CD8-positive, alpha-beta memory T cell (primary cell): ENCODE measurements at regions not wholly inside any gene's neighbourhood (a gene's known extent, or its start where the extent isn't known, plus 50 kb on each side); places are given as distances from the start of the nearest gene placed in this dataset.

ENCODE experiments used
- CTCF ChIA-PET: fragments of 350-600 bp; sonication (Branson Sonifier 250); formaldehyde crosslinking; loops from one replicate; lab custom pipeline; 2021; ENCODE audit warnings: antibody characterized with exemption; lab: Charles Lee
- POLR2A ChIA-PET: fragments of 350-600 bp; sonication (Branson Sonifier 250); formaldehyde crosslinking; loops from one replicate; lab custom pipeline; 2021; ENCODE audit warnings: antibody characterized with exemption; lab: Charles Lee
- DNase-seq, 5 donors: peaks; one replicate each; pipeline versions ENCODE4 v3.0.0 to v3.0.0-alpha.2; 2020 to 2022; ENCODE audit warnings: mixed read lengths in 1 of 5
- H3K27ac ChIP-seq: one replicate; pipeline ENCODE4 v1.7.0; 2013; ENCODE audit warnings: low read depth, mild to moderate bottlenecking, low read length, moderate library complexity
- H3K27me3 ChIP-seq: 2 replicates; pipeline ENCODE4 v1.7.0; 2013; ENCODE audit warnings: low read length, mild to moderate bottlenecking; ENCODE audit not compliant: insufficient read depth, poor library complexity, severe bottlenecking
- H3K36me3 ChIP-seq: 2 replicates; pipeline ENCODE4 v1.7.0; 2013; ENCODE audit warnings: mild to moderate bottlenecking, low read length, moderate library complexity; ENCODE audit not compliant: insufficient read depth
- H3K4me1 ChIP-seq: 2 replicates; pipeline ENCODE4 v1.7.0; 2013; ENCODE audit warnings: mild to moderate bottlenecking, low read length, moderate library complexity; ENCODE audit not compliant: insufficient read depth
- H3K4me3 ChIP-seq: 2 replicates; pipeline ENCODE4 v1.7.0; 2013; ENCODE audit warnings: mild to moderate bottlenecking, low read length
- H3K9me3 ChIP-seq: 2 replicates; pipeline ENCODE4 v1.7.0; 2013; ENCODE audit warnings: mild to moderate bottlenecking, low read length
- H3K27ac Mint-ChIP-seq, 8 donors: one replicate each; pipeline ENCODE4 v1.8.0; 2020 to 2021; ENCODE audit warnings: mixed read lengths in 8 of 8, mild to moderate bottlenecking in 6 of 8, inconsistent platforms in 3 of 8, moderate library complexity in 3 of 8
- H3K27me3 Mint-ChIP-seq, 2 donors: one replicate each; pipeline ENCODE4 v1.8.0; 2020 to 2021; ENCODE audit warnings: mixed read lengths in 2 of 2, mild to moderate bottlenecking in 1 of 2, moderate library complexity in 1 of 2
- H3K36me3 Mint-ChIP-seq, 3 donors: one replicate each; pipeline ENCODE4 v1.8.0; 2020 to 2021; ENCODE audit warnings: mixed read lengths in 3 of 3, inconsistent platforms in 1 of 3, mild to moderate bottlenecking in 1 of 3
- H3K4me1 Mint-ChIP-seq, 3 donors: one replicate each; pipeline ENCODE4 v1.8.0; 2020 to 2021; ENCODE audit warnings: mixed read lengths in 3 of 3, inconsistent platforms in 1 of 3, mild to moderate bottlenecking in 1 of 3
- H3K4me3 Mint-ChIP-seq, 7 donors: one replicate each; pipeline ENCODE4 v1.8.0; 2020 to 2021; ENCODE audit warnings: mixed read lengths in 7 of 7, mild to moderate bottlenecking in 6 of 7, moderate library complexity in 4 of 7, inconsistent platforms in 2 of 7
- H3K9me3 Mint-ChIP-seq, 5 donors: one replicate each; pipeline ENCODE4 v1.8.0; 2020 to 2022; ENCODE audit warnings: mixed read lengths in 5 of 5, mild to moderate bottlenecking in 3 of 5, moderate library complexity in 2 of 5, inconsistent platforms in 1 of 5

DNA sequence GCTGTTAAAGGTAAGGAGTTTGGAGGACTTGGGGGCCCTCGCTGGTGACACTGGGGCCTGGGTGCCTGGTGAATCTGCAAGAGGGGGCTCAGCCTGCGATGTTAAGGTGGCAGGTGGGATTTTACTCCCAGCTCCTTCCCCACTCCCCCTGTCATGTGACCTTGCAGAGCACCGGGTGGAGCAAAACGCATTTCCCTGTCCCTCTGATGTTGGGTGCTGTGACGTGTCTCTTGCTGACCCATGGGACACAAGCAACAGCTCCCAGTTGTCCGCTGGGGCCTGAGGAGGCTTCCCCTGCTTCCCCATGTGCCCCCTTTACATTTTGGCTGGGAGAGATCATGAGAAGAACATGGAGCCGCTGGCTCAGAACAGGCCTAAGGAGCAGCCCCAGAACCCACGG lies 319.0 kb downstream of the MATN1 start:
- H3K9me3 Mint-ChIP-seq: no peaks in the 10 kb centered on the region
- Histone ChIP-seq H3K9me3 (no peaks in the 10 kb centered on the region), H3K4me1 (no peaks in the 10 kb centered on the region), H3K27me3 (no peaks in the 10 kb centered on the region), H3K27ac (no peak overlapping the region), H3K36me3 (no peaks in the 10 kb centered on the region), H3K4me3 (no peak overlapping the region)
- no peak overlapping the region for H3K4me3 Mint-ChIP-seq
- CTCF ChIA-PET: no interaction called here
- peaks cover 5 to 39% of the 10 kb centered on the region in 2 donors for H3K27me3 Mint-ChIP-seq
- H3K36me3 Mint-ChIP-seq: no peaks in the 10 kb centered on the region
- no peak overlapping the region for H3K27ac Mint-ChIP-seq
- no peak for DNase-seq
- H3K4me1 Mint-ChIP-seq: no peaks in the 10 kb centered on the region
- POLR2A ChIA-PET: no interaction called here

DNA sequence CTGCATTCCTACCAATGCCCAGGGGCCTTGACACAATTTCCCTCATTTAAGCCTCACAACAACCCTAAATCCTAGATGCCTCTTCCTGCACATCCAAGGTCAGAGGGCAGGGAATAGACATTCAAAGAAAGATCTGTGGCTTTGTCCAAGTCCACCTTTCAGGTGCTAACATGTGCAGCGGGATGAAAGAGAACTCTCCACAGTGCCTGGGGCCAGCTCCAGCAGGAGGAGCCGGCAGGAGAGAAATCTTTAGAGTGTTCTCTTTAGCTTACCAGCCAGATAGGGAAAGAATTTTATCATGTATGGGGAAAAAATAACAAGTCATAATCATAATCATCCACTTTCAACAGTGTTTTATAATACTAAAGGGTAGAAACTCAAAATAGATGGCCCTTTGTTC lies 319.7 kb downstream of the MATN1 start:
- CTCF ChIA-PET: no interaction called here

DNA sequence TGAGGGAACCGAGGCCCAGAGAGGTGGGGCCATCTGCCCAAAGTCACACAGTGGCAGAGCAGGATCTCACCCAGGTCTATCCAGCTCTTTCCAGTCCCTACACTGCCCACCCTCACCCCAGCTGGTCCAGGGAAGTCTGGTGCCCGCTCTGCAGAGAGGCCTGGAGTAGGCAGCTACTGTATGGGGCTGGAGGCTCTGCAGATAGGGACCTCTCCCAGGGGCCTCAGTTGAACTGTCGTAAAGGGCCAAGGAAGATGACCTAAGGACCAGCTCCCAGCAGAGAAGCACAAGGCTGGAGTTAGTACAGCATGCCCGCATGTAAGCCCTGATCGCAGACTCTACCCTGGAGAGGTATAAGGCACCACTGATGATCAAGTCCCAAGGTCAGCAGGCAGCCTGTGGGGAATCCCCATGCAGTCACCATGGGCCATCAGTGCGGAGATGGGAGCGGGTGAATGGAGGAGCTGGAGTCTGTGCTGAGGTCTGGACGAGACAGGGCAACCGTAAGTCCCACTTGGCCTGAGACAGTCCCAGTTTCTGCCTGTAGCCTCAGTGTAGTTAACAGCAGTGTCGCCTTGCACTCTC lies 320.2 kb downstream of the MATN1 start:
- Mint-ChIP-seq H3K4me3 (no peak overlapping the region), H3K27me3 (peaks cover 2 to 34% of the 10 kb centered on the region in 2 donors), H3K36me3 (no peaks in the 10 kb centered on the region), H3K4me1 (no peaks in the 10 kb centered on the region), H3K9me3 (no peaks in the 10 kb centered on the region), H3K27ac (no peak overlapping the region)
- Histone ChIP-seq H3K27me3 (no peaks in the 10 kb centered on the region), H3K4me1 (no peaks in the 10 kb centered on the region), H3K27ac (no peak overlapping the region), H3K9me3 (no peaks in the 10 kb centered on the region), H3K4me3 (no peak overlapping the region), H3K36me3 (no peaks in the 10 kb centered on the region)
- DNase-seq: no peak
- ChIA-PET POLR2A (no interaction called here), CTCF (no interaction called here)

More for the DNA sequence above, 319.7 kb downstream of the MATN1 start:
- no peaks in the 10 kb centered on the region for H3K36me3 ChIP-seq
- Mint-ChIP-seq H3K4me3 (no peak overlapping the region), H3K27me3 (peaks cover 2 to 36% of the 10 kb centered on the region in 2 donors), H3K4me1 (no peaks in the 10 kb centered on the region), H3K27ac (no peak overlapping the region), H3K36me3 (no peaks in the 10 kb centered on the region), H3K9me3 (no peaks in the 10 kb centered on the region)
- H3K27ac ChIP-seq: no peak overlapping the region
- DNase-seq: no peak
- H3K4me1 ChIP-seq: no peaks in the 10 kb centered on the region
- POLR2A ChIA-PET: no interaction called here
- H3K4me3 ChIP-seq: no peak overlapping the region
- no peaks in the 10 kb centered on the region for H3K9me3 ChIP-seq
- no peaks in the 10 kb centered on the region for H3K27me3 ChIP-seq

DNA sequence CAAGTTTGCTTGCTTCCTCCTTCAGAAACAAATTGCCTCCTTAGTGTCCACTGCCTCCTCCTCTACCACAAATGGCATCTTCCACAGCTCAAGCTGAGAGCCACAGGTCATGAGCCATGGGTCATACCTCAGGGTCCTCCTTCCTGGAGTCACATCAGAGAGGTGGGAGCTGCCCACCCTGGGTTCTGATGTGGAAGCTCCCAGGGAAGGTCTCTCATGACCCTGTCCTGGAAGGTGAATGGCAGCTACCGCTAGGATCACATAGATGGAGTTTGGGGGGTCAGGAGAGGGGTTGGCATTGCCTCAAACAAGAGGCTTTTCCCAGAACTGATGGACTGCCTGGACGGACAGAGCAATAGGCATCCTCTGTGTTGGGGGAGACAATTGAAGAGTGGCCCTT lies 321.4 kb downstream of the MATN1 start:
- H3K4me3 ChIP-seq: no peak overlapping the region
- POLR2A ChIA-PET: no interaction called here

DNA sequence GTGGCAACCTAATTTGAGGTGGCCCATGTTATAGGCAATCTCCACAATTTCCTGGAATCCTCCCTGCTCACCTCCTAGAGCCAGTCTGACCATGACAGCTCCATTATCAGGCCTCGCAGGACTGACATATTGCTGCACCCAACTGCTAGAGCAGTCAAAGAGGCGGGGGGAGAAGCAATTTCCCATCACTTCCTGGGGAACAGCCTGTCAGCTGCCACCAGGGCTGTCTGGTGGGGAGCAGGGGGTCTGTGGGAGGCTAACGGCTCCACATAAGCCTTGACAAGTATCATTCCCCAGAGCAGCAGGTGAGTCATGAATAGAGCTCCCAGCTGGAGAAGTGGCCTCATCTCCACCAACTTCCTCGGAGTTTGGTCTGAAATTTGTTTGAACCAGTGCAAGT lies 322.9 kb downstream of the MATN1 start:
- CTCF ChIA-PET: no interaction called here

More for the DNA sequence above, 321.4 kb downstream of the MATN1 start:
- CTCF ChIA-PET: no interaction called here
- H3K9me3 Mint-ChIP-seq: no peaks in the 10 kb centered on the region
- H3K4me3 Mint-ChIP-seq: no peak overlapping the region
- H3K27ac Mint-ChIP-seq: no peak overlapping the region
- H3K27me3 Mint-ChIP-seq: peaks cover 2 to 29% of the 10 kb centered on the region in 2 donors
- Histone ChIP-seq H3K27me3 (no peaks in the 10 kb centered on the region), H3K4me1 (no peaks in the 10 kb centered on the region), H3K9me3 (no peaks in the 10 kb centered on the region), H3K27ac (no peak overlapping the region), H3K36me3 (no peaks in the 10 kb centered on the region)
- H3K4me1 Mint-ChIP-seq: no peaks in the 10 kb centered on the region
- no peaks in the 10 kb centered on the region for H3K36me3 Mint-ChIP-seq
- peak in 1 of 5 donors; percentile 15 for DNase-seq

GRCh38 chr1:30399026-30399425 lies 324.4 kb downstream of the MATN1 start:
- POLR2A ChIA-PET: no interaction called here
- CTCF ChIA-PET: no interaction called here
- Histone ChIP-seq H3K9me3 (no peaks in the 10 kb centered on the region), H3K27me3 (no peaks in the 10 kb centered on the region), H3K27ac (no peak overlapping the region), H3K4me3 (no peak overlapping the region), H3K4me1 (no peaks in the 10 kb centered on the region), H3K36me3 (no peaks in the 10 kb centered on the region)
- no peak overlapping the region for H3K27ac Mint-ChIP-seq
- peaks cover 0 to 15% of the 10 kb centered on the region in 2 donors for H3K27me3 Mint-ChIP-seq
- no peaks in the 10 kb centered on the region for H3K9me3 Mint-ChIP-seq
- peak in 1 of 5 donors; percentile 3 for DNase-seq
- no peaks in the 10 kb centered on the region for H3K4me1 Mint-ChIP-seq
- no peak overlapping the region for H3K4me3 Mint-ChIP-seq
- H3K36me3 Mint-ChIP-seq: no peaks in the 10 kb centered on the region

More for the DNA sequence above, 322.9 kb downstream of the MATN1 start:
- no peaks in the 10 kb centered on the region for H3K4me1 Mint-ChIP-seq
- no peaks in the 10 kb centered on the region for H3K36me3 ChIP-seq
- no peak overlapping the region for H3K27ac Mint-ChIP-seq
- no peaks in the 10 kb centered on the region for H3K27me3 ChIP-seq
- no peaks in the 10 kb centered on the region for H3K36me3 Mint-ChIP-seq
- H3K27me3 Mint-ChIP-seq: peaks cover 2 to 20% of the 10 kb centered on the region in 2 donors
- H3K4me3 Mint-ChIP-seq: no peak overlapping the region
- no peaks in the 10 kb centered on the region for H3K4me1 ChIP-seq
- no peaks in the 10 kb centered on the region for H3K9me3 Mint-ChIP-seq
- H3K27ac ChIP-seq: no peak overlapping the region
- no peaks in the 10 kb centered on the region for H3K9me3 ChIP-seq
- no peak overlapping the region for H3K4me3 ChIP-seq
- peak in 1 of 5 donors; percentile 4 for DNase-seq
- POLR2A ChIA-PET: no interaction called here

- Mint-ChIP-seq H3K9me3 (peaks cover 0 to 5% (median 0%) of the 10 kb centered on the region in 5 donors), H3K27me3 (peaks cover 0 to 11% of the 10 kb centered on the region in 2 donors), H3K4me1 (no peaks in the 10 kb centered on the region), H3K4me3 (no peak overlapping the region), H3K27ac (no peak overlapping the region), H3K36me3 (no peaks in the 10 kb centered on the region)
- no peak overlapping the region for H3K27ac ChIP-seq
- H3K4me1 ChIP-seq: no peaks in the 10 kb centered on the region
- CTCF ChIA-PET: interaction anchor here (1.5 kb wide), 1 partner anchor 17 kb away, joined by 4 read pairs; no protein-coding TSS in a partner anchor
- H3K4me3 ChIP-seq: no peak overlapping the region
- POLR2A ChIA-PET: no interaction called here
- peak in 1 of 5 donors; percentile 26 for DNase-seq
- H3K36me3 ChIP-seq: no peaks in the 10 kb centered on the region
- no peaks in the 10 kb centered on the region for H3K9me3 ChIP-seq
- no peaks in the 10 kb centered on the region for H3K27me3 ChIP-seq
Measured at GRCh38 chr1:30397576-30397975, 325.8 kb downstream of the MATN1 start.

DNA sequence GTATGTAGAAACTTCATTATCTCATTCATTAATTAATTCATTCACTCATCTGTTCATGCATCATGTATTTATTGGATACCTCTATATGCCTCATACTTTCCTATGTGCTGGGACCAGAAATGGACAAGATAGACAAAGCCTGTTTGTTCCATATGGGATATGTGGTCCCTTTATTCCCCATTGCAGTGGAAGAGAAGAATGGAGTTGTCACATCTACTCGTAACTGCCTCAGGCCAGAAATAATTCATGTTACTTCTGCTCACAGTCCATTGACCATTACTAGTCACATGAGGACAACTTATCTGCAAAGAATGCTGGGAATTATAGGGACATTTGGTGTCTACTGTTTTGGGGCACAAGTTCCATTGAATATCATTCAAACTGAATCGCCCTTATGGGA lies 327.8 kb downstream of the MATN1 start:
- CTCF ChIA-PET: no interaction called here
- Mint-ChIP-seq H3K9me3 (peaks cover 0 to 13% (median 0%) of the 10 kb centered on the region in 5 donors), H3K4me3 (no peak overlapping the region), H3K27ac (no peak overlapping the region), H3K27me3 (peaks cover 0 to 15% of the 10 kb centered on the region in 2 donors), H3K36me3 (no peaks in the 10 kb centered on the region), H3K4me1 (no peaks in the 10 kb centered on the region)
- POLR2A ChIA-PET: no interaction called here
- Histone ChIP-seq H3K4me1 (no peaks in the 10 kb centered on the region), H3K27me3 (no peaks in the 10 kb centered on the region), H3K4me3 (no peak overlapping the region), H3K9me3 (no peaks in the 10 kb centered on the region), H3K36me3 (no peaks in the 10 kb centered on the region), H3K27ac (no peak overlapping the region)
- DNase-seq: no peak
